HPDE6-E6E7 (cell line): ENCODE measurements at regions not wholly inside any gene's neighbourhood (a gene's known extent, or its start where the extent isn't known, plus 50 kb on each side); places are given as distances from the start of the nearest gene placed in this dataset.

Experiments used
- DNase-seq: peaks from one replicate; pipeline ENCODE4 v3.0.0; 2011; ENCODE audit warnings: missing footprints; ENCODE audit errors: extremely low spot score

- DNase-seq, result no peak
Observed at GRCh38 chr9:135308821-135309762, 170.5 kb upstream of the PPP1R26 start.

DNA sequence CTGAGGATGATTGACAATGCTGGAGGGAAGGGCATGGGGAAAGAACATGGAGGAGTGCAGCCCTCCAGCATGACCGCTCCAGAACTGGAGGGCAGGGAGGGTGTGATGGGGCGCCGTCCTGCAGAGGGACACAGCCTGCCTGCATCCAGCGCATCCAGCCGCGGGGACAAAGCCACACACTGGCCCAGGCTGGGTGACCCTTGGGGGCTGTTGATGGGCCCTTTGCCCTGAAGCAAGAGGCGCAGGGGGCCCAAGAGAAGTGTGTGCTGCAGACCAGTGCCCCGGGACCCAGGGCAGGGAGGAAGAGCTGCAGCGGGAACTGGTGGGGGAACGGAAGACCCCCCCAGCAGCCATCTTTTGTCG is 169.8 kb upstream of the PPP1R26 start:
- DNase-seq, result no peak

- no peak for DNase-seq
Observed at GRCh38 chr9:135310134-135310533, 169.4 kb upstream of the PPP1R26 start.

- no peak for DNase-seq
Observed at GRCh38 chr9:135315572-135315971, 164.0 kb upstream of the PPP1R26 start.

DNA sequence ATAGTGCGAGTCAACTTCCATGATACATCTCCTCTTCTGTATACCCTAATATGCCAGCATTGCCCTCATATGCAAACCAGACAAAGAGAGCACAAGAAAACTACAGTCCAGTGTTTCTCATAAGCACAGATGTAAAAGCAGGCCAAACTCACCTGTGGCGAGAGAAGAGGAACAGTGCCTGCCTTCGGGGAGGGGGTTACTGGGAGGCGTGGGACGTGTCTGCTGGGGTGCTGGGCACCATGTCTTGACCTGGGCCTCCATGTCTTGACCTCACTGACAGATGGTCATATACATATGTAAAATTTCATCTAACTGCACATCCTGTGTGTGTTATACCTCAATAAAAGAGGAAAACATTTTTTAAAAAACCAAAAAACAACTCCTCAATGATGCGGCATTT is 159.3 kb upstream of the PPP1R26 start:
- DNase-seq, result no peak

GRCh38 chr9:135320943-135321342 is 158.6 kb upstream of the PPP1R26 start:
- no peak for DNase-seq

- no peak for DNase-seq
Observed at GRCh38 chr9:135321580-135321979, 158.0 kb upstream of the PPP1R26 start.

DNA sequence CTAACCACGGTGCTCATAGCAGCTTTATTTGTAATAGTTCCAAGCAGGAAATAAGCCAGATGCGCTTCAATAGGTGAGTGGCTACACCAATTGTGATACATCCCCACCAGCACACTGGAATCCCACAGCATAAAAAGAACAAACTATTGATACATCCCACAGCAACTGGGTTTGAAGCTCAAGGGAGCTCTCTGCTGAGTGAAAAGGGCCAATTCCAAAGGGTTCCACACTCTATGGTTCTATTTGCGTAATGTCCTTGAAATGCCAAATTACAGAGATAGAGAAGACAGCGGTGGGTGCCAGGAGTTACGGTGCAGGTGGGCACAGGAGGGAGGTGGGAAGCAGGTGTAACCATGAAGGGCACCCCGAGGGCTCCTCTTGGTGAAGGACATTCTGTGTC is 155.3 kb upstream of the PPP1R26 start:
- DNase-seq, result no peak

- DNase-seq, result no peak
Observed at GRCh38 chr9:135326141-135326540, 153.4 kb upstream of the PPP1R26 start.

DNA sequence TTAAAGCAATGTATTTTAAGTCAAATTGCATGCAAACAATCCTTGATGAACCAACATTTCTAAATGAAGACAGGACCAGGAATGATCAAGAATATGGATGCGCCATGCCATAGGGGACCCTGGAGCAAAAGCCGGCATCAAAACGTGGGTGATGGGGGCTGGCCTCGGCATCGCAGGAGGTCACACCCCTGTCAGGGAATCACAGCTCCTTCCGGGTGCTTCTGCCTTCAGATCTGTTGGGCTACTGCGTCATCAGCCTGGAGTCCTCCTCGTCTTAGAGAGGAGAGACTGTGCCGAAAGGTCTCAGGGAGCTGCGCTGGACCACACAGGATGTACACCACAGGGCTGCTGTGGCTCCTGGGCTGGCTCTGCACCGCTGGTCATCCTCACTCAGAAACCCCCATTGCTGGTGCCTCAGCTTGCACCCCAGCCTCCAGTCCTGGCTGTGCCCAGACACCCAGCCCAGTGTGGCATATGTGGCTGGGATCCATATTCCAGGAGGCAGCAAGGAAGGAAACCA is 152.9 kb upstream of the PPP1R26 start:
- no peak for DNase-seq

GRCh38 chr9:135328485-135329417 is 150.8 kb upstream of the PPP1R26 start:
- no peak for DNase-seq

GRCh38 chr9:135329571-135330306 is 149.8 kb upstream of the PPP1R26 start:
- no peak for DNase-seq

DNA sequence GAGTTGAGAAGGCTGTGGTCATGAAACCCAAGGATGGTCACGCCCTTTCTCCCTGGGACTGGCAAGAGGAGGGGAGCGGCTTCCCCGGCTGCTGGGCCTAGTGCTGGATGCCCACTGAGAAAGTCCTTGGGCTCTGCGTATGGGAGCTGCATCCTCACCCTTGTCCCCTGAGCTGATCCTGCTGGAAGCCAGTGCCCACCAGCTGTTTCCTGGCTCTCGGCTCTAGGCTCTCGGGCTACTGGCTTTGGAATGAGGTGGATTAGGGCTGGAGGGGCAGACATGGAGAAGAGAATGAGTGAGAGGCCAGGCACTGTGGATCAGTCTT is 149.3 kb upstream of the PPP1R26 start:
- DNase-seq, result no peak

GRCh38 chr9:135330685-135331590 is 148.6 kb upstream of the PPP1R26 start:
- no peak for DNase-seq

- no peak for DNase-seq
Observed at GRCh38 chr9:135332516-135332915, 147.1 kb upstream of the PPP1R26 start.

- DNase-seq, result no peak
Observed at GRCh38 chr9:135332979-135333748, 146.4 kb upstream of the PPP1R26 start.

GRCh38 chr9:135334953-135335460 is 144.6 kb upstream of the PPP1R26 start:
- DNase-seq, result no peak

- no peak for DNase-seq
Observed at GRCh38 chr9:135335691-135336181, 143.8 kb upstream of the PPP1R26 start.

DNA sequence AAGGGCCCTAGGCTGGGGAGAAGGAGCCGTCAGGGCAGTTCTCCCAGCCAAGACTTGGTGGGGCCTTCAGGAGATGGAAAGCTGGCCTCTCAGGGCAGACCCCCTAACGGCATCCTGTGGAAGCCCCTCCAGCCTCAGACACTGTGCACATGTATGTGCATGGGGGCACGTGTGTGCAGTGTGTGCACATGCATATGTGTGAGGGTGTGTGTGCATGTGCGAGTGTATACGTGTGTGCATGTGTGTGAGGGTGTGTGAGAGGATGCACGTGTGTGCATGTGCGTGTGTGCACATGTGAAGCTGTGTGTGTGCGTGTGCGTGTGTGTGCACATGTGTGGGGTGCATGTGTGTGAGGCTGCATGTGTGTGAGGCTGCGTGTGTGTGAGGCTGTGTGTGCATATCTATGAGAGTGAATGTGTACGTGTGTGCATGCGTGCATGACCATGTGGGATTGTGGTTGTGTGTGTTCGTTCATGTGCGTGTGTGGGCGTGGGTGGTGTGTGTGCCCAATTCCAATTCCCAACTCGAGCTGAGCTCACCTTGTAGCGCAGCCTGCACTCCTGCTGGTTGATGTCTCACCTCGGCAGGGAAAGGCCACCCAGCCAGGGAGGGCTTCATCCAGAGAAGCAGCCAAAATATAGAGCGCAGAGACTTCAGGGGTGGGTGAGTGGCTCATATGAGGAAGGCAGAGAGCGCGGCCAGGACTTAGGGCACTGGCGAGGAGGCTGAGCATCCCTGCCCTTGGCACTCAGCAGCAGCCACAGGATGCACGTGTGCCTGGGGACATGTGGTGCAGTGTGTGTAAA is 142.7 kb upstream of the PPP1R26 start:
- no peak for DNase-seq
